NT2/D1 (cell line): ENCODE measurements at regions not wholly inside any gene's neighbourhood (a gene's known extent, or its start where the extent isn't known, plus 50 kb on each side); places are given as distances from the start of the nearest gene placed in this dataset.

Experiments used
- SUZ12 ChIP-seq: IDR thresholded peaks from 2 replicates; pipeline ENCODE4 v1.6.1; 2011; ENCODE audit not compliant: insufficient read length, insufficient read depth; ENCODE audit errors: extremely low read depth
- ZNF274 ChIP-seq: IDR thresholded peaks from 2 replicates; pipeline ENCODE4 v1.6.1; 2011; ENCODE audit warnings: mild to moderate bottlenecking, low read depth, low read length

GRCh38 chr10:81192221-81192788 is 654.6 kb downstream of the SH2D4B start:
- TF ChIP-seq ZNF274 (no peak), SUZ12 (no peak)
